IMR-90 (cell line): ENCODE measurements at regions not wholly inside any gene's neighbourhood (a gene's known extent, or its start where the extent isn't known, plus 50 kb on each side); places are given as distances from the start of the nearest gene placed in this dataset.

Experiments used
- ATAC-seq: fragments of 200-7000 bp; cut with Tn5 transposase; 2 replicates; pipeline ENCODE4 v1.9.1; 2020; ENCODE audit warnings: low read depth, mild to moderate bottlenecking, moderate library complexity
- BruUV-seq: library from RNA; stranded (reverse); fragments of 400-500 nt; replicated peaks from 2 replicates; lab custom pipeline; 2021; lab: Mats Ljungman, UMichigan
- CTCF ChIA-PET: fragments of 300-600 bp; formaldehyde crosslinking; extraction: SDS; loops from one replicate; lab custom pipeline; 2021; ENCODE audit warnings: antibody characterized with exemption; lab: Yijun Ruan, JAX
- POLR2A ChIA-PET: fragments of 300-600 bp; sonication (Branson Sonifier 250); formaldehyde crosslinking; loops from one replicate; lab custom pipeline; 2022; ENCODE audit warnings: antibody characterized with exemption; ENCODE audit not compliant: unreplicated experiment; lab: Charles Lee
- DNase-seq: peaks from one replicate; pipeline ENCODE4 v3.0.0; 2013
- H2AFZ ChIP-seq: replicated peaks from 2 replicates; pipeline ENCODE3; 2013; ENCODE audit warnings: low read length, mild to moderate bottlenecking; ENCODE audit not compliant: poor library complexity
- H2AK5ac ChIP-seq: 2 replicates; pipeline ENCODE4 v1.6.1; 2013; ENCODE audit warnings: low read depth, low read length, inconsistent platforms
- H2AK9ac ChIP-seq: replicated peaks from 2 replicates; pipeline ENCODE3; 2013; ENCODE audit warnings: mild to moderate bottlenecking, low read depth, low read length, moderate library complexity; ENCODE audit not compliant: poor library complexity
- H2BK120ac ChIP-seq: 2 replicates; pipeline ENCODE4 v1.6.1; 2013; ENCODE audit warnings: low read depth, low read length, inconsistent platforms
- H2BK15ac ChIP-seq: 3 replicates; pipeline ENCODE4 v1.6.1; 2013; ENCODE audit warnings: low read depth, low read length, inconsistent platforms
- H2BK20ac ChIP-seq: 2 replicates; pipeline ENCODE4 v1.6.1; 2013; ENCODE audit warnings: low read depth, mild to moderate bottlenecking, inconsistent platforms, low read length, moderate library complexity
- H2BK5ac ChIP-seq: 2 replicates; pipeline ENCODE4 v1.6.1; 2013; ENCODE audit warnings: mild to moderate bottlenecking, low read depth, low read length, inconsistent platforms; ENCODE audit not compliant: poor library complexity, severe bottlenecking
- H3K14ac ChIP-seq: replicated peaks from 2 replicates; pipeline ENCODE4 v1.6.1; 2013; ENCODE audit warnings: low read depth, low read length, inconsistent platforms
- H3K18ac ChIP-seq: 2 replicates; pipeline ENCODE4 v1.6.1; 2013; ENCODE audit warnings: low read depth, low read length, control low read depth
- H3K23ac ChIP-seq: 2 replicates; pipeline ENCODE4 v1.6.1; 2013; ENCODE audit warnings: low read depth, low read length, inconsistent platforms
- H3K27ac ChIP-seq: 2 replicates; pipeline ENCODE4 v1.5.1; 2013; ENCODE audit warnings: mild to moderate bottlenecking, control low read depth, low read length; ENCODE audit not compliant: insufficient read depth
- H3K27me3 ChIP-seq: 2 replicates; pipeline ENCODE4 v1.6.1; 2013; ENCODE audit warnings: low read length; ENCODE audit not compliant: control insufficient read depth, insufficient read depth
- H3K36me3 ChIP-seq: 2 replicates; pipeline ENCODE4 v1.6.1; 2013; ENCODE audit warnings: low read length, mixed read lengths; ENCODE audit not compliant: control insufficient read depth, insufficient read depth
- H3K4ac ChIP-seq: 2 replicates; pipeline ENCODE4 v1.6.1; 2013; ENCODE audit warnings: low read depth, low read length, inconsistent platforms
- H3K4me1 ChIP-seq: 2 replicates; pipeline ENCODE4 v1.6.1; 2013; ENCODE audit warnings: low read length, mixed read lengths; ENCODE audit not compliant: control insufficient read depth, insufficient read depth
- H3K4me2 ChIP-seq: 2 replicates; pipeline ENCODE4 v1.6.1; 2013; ENCODE audit warnings: low read depth, mild to moderate bottlenecking, control low read depth, low read length, moderate library complexity
- H3K4me3 ChIP-seq: 2 replicates; pipeline ENCODE4 v1.5.1; 2013; ENCODE audit warnings: low read depth, mild to moderate bottlenecking, control low read depth, low read length, moderate library complexity; ENCODE audit not compliant: insufficient read depth
- H3K56ac ChIP-seq: 2 replicates; pipeline ENCODE4 v1.6.1; 2013; ENCODE audit warnings: low read length, inconsistent platforms; ENCODE audit not compliant: insufficient read depth; ENCODE audit errors: extremely low read depth
- H3K79me1 ChIP-seq, 2 experiments: 2 replicates each; pipeline ENCODE4 v1.6.1; 2013; ENCODE audit warnings: low read length in 2 of 2, inconsistent platforms in 1 of 2, low read depth in 1 of 2
- H3K9ac ChIP-seq: 2 replicates; pipeline ENCODE4 v1.6.1; 2013; ENCODE audit warnings: low read depth, low read length, control low read depth
- H3K9me1 ChIP-seq: 2 replicates; pipeline ENCODE4 v1.6.1; 2013; ENCODE audit warnings: low read length, inconsistent platforms; ENCODE audit not compliant: insufficient read depth
- H3K9me3 ChIP-seq: 2 replicates; pipeline ENCODE4 v1.6.1; 2013; ENCODE audit warnings: low read length; ENCODE audit not compliant: control insufficient read depth, insufficient read depth
- H4K20me1 ChIP-seq: 2 replicates; pipeline ENCODE4 v1.6.1; 2013; ENCODE audit warnings: low read length, inconsistent platforms; ENCODE audit not compliant: insufficient read depth
- H4K5ac ChIP-seq: 2 replicates; pipeline ENCODE4 v1.6.1; 2013; ENCODE audit warnings: mild to moderate bottlenecking, low read depth, low read length, control low read depth
- H4K8ac ChIP-seq, 2 experiments: 2 replicates each; pipeline ENCODE4 v1.6.1; 2013; ENCODE audit warnings: low read depth in 2 of 2, low read length in 2 of 2, control low read depth in 1 of 2, inconsistent platforms in 1 of 2
- H4K91ac ChIP-seq: 2 replicates; pipeline ENCODE4 v1.6.1; 2013; ENCODE audit warnings: low read depth, low read length, inconsistent platforms; ENCODE audit not compliant: insufficient read depth
- BHLHE40 ChIP-seq: fragments of 150-350 bp; IDR thresholded peaks from 2 replicates; pipeline ENCODE4 v1.6.1; 2016; ENCODE audit warnings: mild to moderate bottlenecking, low read depth, low read length
- CHD1 ChIP-seq: IDR thresholded peaks from 2 replicates; pipeline ENCODE4 v1.6.1; 2012; ENCODE audit warnings: low read depth, low read length, improper control_type of control experiment
- FOS ChIP-seq: fragments of 150-350 bp; IDR thresholded peaks from 2 replicates; pipeline ENCODE4 v1.6.1; 2016; ENCODE audit warnings: low read depth, low read length
- MAFK ChIP-seq: IDR thresholded peaks from 2 replicates; pipeline ENCODE4 v1.6.1; 2012; ENCODE audit warnings: low read depth, low read length, improper control_type of control experiment
- MAZ ChIP-seq: IDR thresholded peaks from 2 replicates; pipeline ENCODE4 v1.6.1; 2012; ENCODE audit warnings: low read depth, mild to moderate bottlenecking, low read length, improper control_type of control experiment, moderate library complexity, borderline replicate concordance
- NFE2L2 ChIP-seq: fragments of 150-350 bp; IDR thresholded peaks from 2 replicates; pipeline ENCODE4 v1.6.1; 2016; ENCODE audit warnings: low read depth, mild to moderate bottlenecking, low read length
- POLR2A ChIP-seq: IDR thresholded peaks from 2 replicates; pipeline ENCODE4 v1.6.1; 2012; ENCODE audit warnings: mild to moderate bottlenecking, low read depth, low read length
- RCOR1 ChIP-seq: IDR thresholded peaks from 2 replicates; pipeline ENCODE4 v1.6.1; 2012; ENCODE audit warnings: mild to moderate bottlenecking, low read length, improper control_type of control experiment; ENCODE audit not compliant: insufficient replicate concordance
- RFX5 ChIP-seq: IDR thresholded peaks from 2 replicates; pipeline ENCODE4 v1.8.0; 2012; ENCODE audit warnings: low read depth, mild to moderate bottlenecking, low read length, moderate library complexity
- SMC3 ChIP-seq: fragments of 150-350 bp; IDR thresholded peaks from 2 replicates; pipeline ENCODE4 v1.6.1; 2016; ENCODE audit warnings: low read depth, mild to moderate bottlenecking, antibody characterized with exemption, low read length, moderate library complexity
- WGBS, 2 experiments: methylation state at CpG; one replicate each; pipeline versions ENCODE4 v1.1.5 to v1.1.7; 2013; ENCODE audit warnings: missing lambda C conversion rate in 2 of 2; ENCODE audit not compliant: insufficient read length in 1 of 2; ENCODE audit errors: extremely low coverage in 2 of 2; 5-methylcytosine and 5-hydroxymethylcytosine counted together
- dilution Hi-C: fragments of 300-500 bp; cut with HindIII; formaldehyde crosslinking; loops from one replicate; pipeline ENCODE4 v1.14.3; 2018; ENCODE audit warnings: low sequenced_read_pairs; ENCODE audit not compliant: unreplicated experiment
- in situ Hi-C: fragments of 300-500 bp; cut with MboI; formaldehyde crosslinking; loops from 3 replicates; pipeline ENCODE4 v1.14.3; 2019; ENCODE audit warnings: low sequenced_read_pairs, inconsistent platforms, mixed read lengths
- intact Hi-C: fragments of 100-400 bp; cut with micrococcal nuclease; formaldehyde crosslinking; loops from 2 replicates; pipeline ENCODE4 v1.10.0; 2022
- TF ChIP-seq, protein P1 (sequence below): fragments of 150-350 bp; IDR thresholded peaks from 2 replicates; pipeline ENCODE4 v1.6.1; 2016; ENCODE audit warnings: low read depth, mild to moderate bottlenecking, low read length, moderate library complexity, borderline replicate concordance

- no peak overlapping the region for H2AFZ ChIP-seq
- in situ Hi-C loops (no loop called here), intact Hi-C loops (no loop called here), dilution Hi-C loops (no loop called here)
- no peak overlapping the region for H2BK5ac ChIP-seq
- no peaks in the 10 kb centered on the region for H3K4me1 ChIP-seq
- H4K20me1 ChIP-seq = no peaks in the 10 kb centered on the region
- no peak overlapping the region for H3K18ac ChIP-seq
- H4K5ac ChIP-seq = no peak overlapping the region
- peaks cover 5% of the 10 kb centered on the region; the same call in 1 of the 2 replicates for H3K27me3 ChIP-seq
- no peak overlapping the region for H4K8ac ChIP-seq
- no peak overlapping the region for H3K9ac ChIP-seq
- no peak overlapping the region for H2BK15ac ChIP-seq
- CTCF ChIA-PET = no interaction called here
- DNase-seq (no peak), ATAC-seq (no peak)
- no peak overlapping the region for H3K27ac ChIP-seq
- no peak overlapping the region for H2BK20ac ChIP-seq
- no peak overlapping the region for H4K91ac ChIP-seq
- H3K23ac ChIP-seq = no peak overlapping the region
- H2AK9ac ChIP-seq = no peak overlapping the region
- no CpG with 5 or more reads among the region's 3 CpGs for whole genome bisulfite sequencing, 2 experiments
- no TSS peak for BruUV-seq
- H2AK5ac ChIP-seq = no peak overlapping the region
- TF ChIP-seq CHD1 = no peak
- no peak for TF ChIP-seq MAFK
- no peak for TF ChIP-seq FOS
- TF ChIP-seq, protein P1, sequence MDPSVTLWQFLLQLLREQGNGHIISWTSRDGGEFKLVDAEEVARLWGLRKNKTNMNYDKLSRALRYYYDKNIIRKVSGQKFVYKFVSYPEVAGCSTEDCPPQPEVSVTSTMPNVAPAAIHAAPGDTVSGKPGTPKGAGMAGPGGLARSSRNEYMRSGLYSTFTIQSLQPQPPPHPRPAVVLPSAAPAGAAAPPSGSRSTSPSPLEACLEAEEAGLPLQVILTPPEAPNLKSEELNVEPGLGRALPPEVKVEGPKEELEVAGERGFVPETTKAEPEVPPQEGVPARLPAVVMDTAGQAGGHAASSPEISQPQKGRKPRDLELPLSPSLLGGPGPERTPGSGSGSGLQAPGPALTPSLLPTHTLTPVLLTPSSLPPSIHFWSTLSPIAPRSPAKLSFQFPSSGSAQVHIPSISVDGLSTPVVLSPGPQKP = no peak
- TF ChIP-seq RFX5 = no peak
- no peak for TF ChIP-seq MAZ
- no peak for TF ChIP-seq NFE2L2
- no peak for TF ChIP-seq BHLHE40
- TF ChIP-seq SMC3 = no peak
- TF ChIP-seq RCOR1 = no peak
- TF ChIP-seq POLR2A = no peak
- H2BK120ac ChIP-seq = no peak overlapping the region
- no peaks in the 10 kb centered on the region for H3K9me3 ChIP-seq
- no peak overlapping the region for H3K14ac ChIP-seq
- H3K56ac ChIP-seq = no peak overlapping the region
- H3K79me1 ChIP-seq = no peaks in the 10 kb centered on the region
- H3K4me2 ChIP-seq = no peak overlapping the region
- POLR2A ChIA-PET = no interaction called here
- H3K4me3 ChIP-seq = no peak overlapping the region
- H3K9me1 ChIP-seq = no peaks in the 10 kb centered on the region
- H3K36me3 ChIP-seq = no peaks in the 10 kb centered on the region
- H3K4ac ChIP-seq = no peak overlapping the region
Measured at GRCh38 chr2:236827997-236828396, 257.7 kb upstream of the COPS8 start.
